ENCODE measurements at regions not wholly inside any gene's neighbourhood (a gene's known extent, or its start where the extent isn't known, plus 50 kb on each side); places are given as distances from the start of the nearest gene placed in this dataset.
"Not testable (repeated sequence)": the region's sequence is repeated elsewhere in the genome, so short reads cannot be mapped to it uniquely, and the experiment has no call there.

GRCh38 chr2:192615105-192615504 lies 420.4 kb upstream of the TMEFF2 start:
- no peak for DNase-seq

- DNase-seq: no peak
These were observed 409.6 kb upstream of the TMEFF2 start for GRCh38 chr2:192604295-192604694.

GRCh38 chr2:192598649-192599048 lies 403.9 kb upstream of the TMEFF2 start:
- not testable (repeated sequence) for DNase-seq

- DNase-seq: no peak
These were observed 398.8 kb upstream of the TMEFF2 start for GRCh38 chr2:192593561-192593960.

- no peak for DNase-seq
These were observed 396.9 kb upstream of the TMEFF2 start for GRCh38 chr2:192591617-192592016.

GRCh38 chr2:192585418-192585817 lies 390.7 kb upstream of the TMEFF2 start:
- no peak for DNase-seq

- no peak for DNase-seq
These were observed 390.2 kb upstream of the TMEFF2 start for GRCh38 chr2:192584976-192585375.

- DNase-seq: no peak
These were observed 385.4 kb upstream of the TMEFF2 start for GRCh38 chr2:192579965-192580700.

GRCh38 chr2:192578780-192579179 lies 384.0 kb upstream of the TMEFF2 start:
- no peak for DNase-seq

GRCh38 chr2:192577706-192578105 lies 383.0 kb upstream of the TMEFF2 start:
- DNase-seq: no peak

- DNase-seq: no peak
These were observed 379.8 kb upstream of the TMEFF2 start for GRCh38 chr2:192574552-192574951.

- no peak for DNase-seq
These were observed 376.9 kb upstream of the TMEFF2 start for GRCh38 chr2:192571636-192572035.

- no peak for DNase-seq
These were observed 376.1 kb upstream of the TMEFF2 start for GRCh38 chr2:192570788-192571187.

GRCh38 chr2:192566863-192567262 lies 372.1 kb upstream of the TMEFF2 start:
- DNase-seq: no peak

- DNase-seq: no peak
These were observed 365.6 kb upstream of the TMEFF2 start for GRCh38 chr2:192560326-192560725.

GRCh38 chr2:192559587-192559986 lies 364.9 kb upstream of the TMEFF2 start:
- no peak for DNase-seq

- DNase-seq: no peak
These were observed 363.9 kb upstream of the TMEFF2 start for GRCh38 chr2:192558637-192559036.

- DNase-seq: no peak
These were observed 361.0 kb upstream of the TMEFF2 start for GRCh38 chr2:192555740-192556139.

- no peak for DNase-seq
These were observed 357.0 kb upstream of the TMEFF2 start for GRCh38 chr2:192551760-192552159.

GRCh38 chr2:192546565-192546964 lies 351.8 kb upstream of the TMEFF2 start:
- DNase-seq: no peak

- DNase-seq: no peak
These were observed 349.7 kb upstream of the TMEFF2 start for GRCh38 chr2:192544371-192544955.

GRCh38 chr2:192542148-192543066 lies 347.7 kb upstream of the TMEFF2 start:
- DNase-seq: not testable (repeated sequence)

- DNase-seq: no peak
These were observed 344.6 kb upstream of the TMEFF2 start for GRCh38 chr2:192539306-192539705.
